Testis (tissue), 2 donors: ENCODE measurements at regions not wholly inside any gene's neighbourhood (a gene's known extent, or its start where the extent isn't known, plus 50 kb on each side); places are given as distances from the start of the nearest gene placed in this dataset.

Experiments used
- POLR2A ChIP-seq: fragments of 450-650 bp; IDR thresholded peaks from one replicate; pipeline ENCODE4 v1.6.1; 2017; ENCODE audit warnings: antibody characterized with exemption, mild to moderate bottlenecking, moderate library complexity
- TF ChIP-seq, protein P1 (sequence below), 3 experiments: fragments of 450-650 bp in 2 of 3; fragments of 200-600 bp in 1 of 3; sonication (generic) in 1 of 3; IDR thresholded peaks; one replicate each; pipeline ENCODE4 v1.5.1; 2016 to 2019; ENCODE audit warnings: antibody characterized with exemption in 3 of 3, mild to moderate bottlenecking in 2 of 3, moderate library complexity in 1 of 3

DNA sequence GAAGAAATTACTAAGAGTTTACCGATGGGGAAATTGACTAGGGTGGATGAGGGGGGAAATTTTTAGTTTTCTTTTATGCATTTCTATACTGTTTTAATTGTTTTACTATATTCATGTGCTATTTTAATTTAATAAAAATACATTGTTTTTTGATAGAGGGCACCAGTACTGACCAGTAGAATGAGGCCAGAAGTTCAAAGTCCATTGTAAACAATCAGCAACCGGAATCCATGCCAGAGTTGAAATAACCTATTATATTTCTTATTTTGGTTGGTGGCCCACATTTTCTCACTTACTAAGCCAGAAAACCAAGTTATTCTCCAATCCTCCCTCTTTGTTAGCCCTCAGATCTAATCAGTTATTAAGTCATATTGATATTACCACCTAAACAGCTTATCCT lies 595.9 kb downstream of the SMARCA1 start:
- TF ChIP-seq, protein P1, sequence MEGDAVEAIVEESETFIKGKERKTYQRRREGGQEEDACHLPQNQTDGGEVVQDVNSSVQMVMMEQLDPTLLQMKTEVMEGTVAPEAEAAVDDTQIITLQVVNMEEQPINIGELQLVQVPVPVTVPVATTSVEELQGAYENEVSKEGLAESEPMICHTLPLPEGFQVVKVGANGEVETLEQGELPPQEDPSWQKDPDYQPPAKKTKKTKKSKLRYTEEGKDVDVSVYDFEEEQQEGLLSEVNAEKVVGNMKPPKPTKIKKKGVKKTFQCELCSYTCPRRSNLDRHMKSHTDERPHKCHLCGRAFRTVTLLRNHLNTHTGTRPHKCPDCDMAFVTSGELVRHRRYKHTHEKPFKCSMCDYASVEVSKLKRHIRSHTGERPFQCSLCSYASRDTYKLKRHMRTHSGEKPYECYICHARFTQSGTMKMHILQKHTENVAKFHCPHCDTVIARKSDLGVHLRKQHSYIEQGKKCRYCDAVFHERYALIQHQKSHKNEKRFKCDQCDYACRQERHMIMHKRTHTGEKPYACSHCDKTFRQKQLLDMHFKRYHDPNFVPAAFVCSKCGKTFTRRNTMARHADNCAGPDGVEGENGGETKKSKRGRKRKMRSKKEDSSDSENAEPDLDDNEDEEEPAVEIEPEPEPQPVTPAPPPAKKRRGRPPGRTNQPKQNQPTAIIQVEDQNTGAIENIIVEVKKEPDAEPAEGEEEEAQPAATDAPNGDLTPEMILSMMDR (IDR thresholded peaks at IDR 0.05) = no peak
- TF ChIP-seq POLR2A = no peak
